Transverse colon (tissue), 4 donors: ENCODE measurements at regions not wholly inside any gene's neighbourhood (a gene's known extent, or its start where the extent isn't known, plus 50 kb on each side); places are given as distances from the start of the nearest gene placed in this dataset.

ENCODE experiments used
- DNase-seq: peaks from one replicate; pipeline ENCODE4 v3.0.0-alpha.2; 2019
- H3K27ac ChIP-seq, 4 donors: fragments of 200-600 bp; sonication (generic); 2 replicates each; pipeline ENCODE4 v1.5.1; 2016 to 2018; ENCODE audit warnings: inconsistent platforms in 4 of 4
- H3K27me3 ChIP-seq: fragments of 200-600 bp; sonication (generic); 2 replicates; pipeline ENCODE4 v1.5.1; 2017; ENCODE audit warnings: inconsistent platforms
- H3K36me3 ChIP-seq, 4 donors: fragments of 200-600 bp; sonication (generic); 2 replicates each; pipeline ENCODE4 v1.5.1; 2017 to 2019; ENCODE audit warnings: inconsistent platforms in 4 of 4
- H3K4me1 ChIP-seq, 4 donors: fragments of 200-600 bp; sonication (generic); 2 replicates each; pipeline ENCODE4 v1.5.1; 2017 to 2020; ENCODE audit warnings: inconsistent platforms in 4 of 4
- H3K4me3 ChIP-seq, 4 donors: fragments of 200-600 bp; sonication (generic); 1 replicate in 1 of 4; 2 replicates in 3 of 4; pipeline versions ENCODE4 v1.5.1 to v1.6.1; 2017 to 2019; ENCODE audit warnings: inconsistent platforms in 4 of 4
- H3K9me3 ChIP-seq, 2 donors: fragments of 200-600 bp; sonication (generic); 2 replicates each; pipeline ENCODE4 v1.5.1; 2017 to 2019; ENCODE audit warnings: inconsistent platforms in 2 of 2
- EP300 ChIP-seq: sonication (generic); formaldehyde crosslinking; IDR thresholded peaks from one replicate; pipeline ENCODE4 v1.6.1; 2017; ENCODE audit warnings: antibody characterized with exemption, low read depth
- POLR2A ChIP-seq: fragments of 450-650 bp; IDR thresholded peaks from one replicate; pipeline ENCODE4 v1.6.1; 2016; ENCODE audit warnings: antibody characterized with exemption, mild to moderate bottlenecking, moderate library complexity
- POLR2AphosphoS5 ChIP-seq, 3 donors: sonication (generic); formaldehyde crosslinking; IDR thresholded peaks; one replicate each; pipeline ENCODE4 v1.6.1; 2016; ENCODE audit warnings: antibody characterized with exemption in 3 of 3
- WGBS, 2 donors: methylation state at CpG; one replicate each; pipeline ENCODE4 v1.1.5; 2018; ENCODE audit warnings: low coverage in 1 of 2; 5-methylcytosine and 5-hydroxymethylcytosine counted together
- in situ Hi-C, 4 donors: fragments of 200-750 bp; cut with MboI; loops; one replicate each; pipeline versions ENCODE4 v1.15.0 to v1.15.1; 2017; ENCODE audit warnings: low sequenced_read_pairs in 3 of 4, low pct_ligation_motif_present in 1 of 4, low pct_unique_long_range_greater_than_20kb in 1 of 4
- intact Hi-C: fragments of 100-400 bp; cut with DNase I; formaldehyde crosslinking; loops from one replicate; pipeline ENCODE4 v1.15.1; 2023; ENCODE audit warnings: low total_unique reads
- TF ChIP-seq, protein P1 (sequence below), 5 experiments: fragments of 200-600 bp in 3 of 5; fragments of 450-650 bp in 2 of 5; sonication (generic) in 3 of 5; IDR thresholded peaks; 1 replicate in 2 of 5; 2 replicates in 3 of 5; pipeline ENCODE4 v1.5.1; 2016 to 2017; ENCODE audit warnings: antibody characterized with exemption in 5 of 5, inconsistent platforms in 3 of 5, mild to moderate bottlenecking in 2 of 5, moderate library complexity in 1 of 5

DNA sequence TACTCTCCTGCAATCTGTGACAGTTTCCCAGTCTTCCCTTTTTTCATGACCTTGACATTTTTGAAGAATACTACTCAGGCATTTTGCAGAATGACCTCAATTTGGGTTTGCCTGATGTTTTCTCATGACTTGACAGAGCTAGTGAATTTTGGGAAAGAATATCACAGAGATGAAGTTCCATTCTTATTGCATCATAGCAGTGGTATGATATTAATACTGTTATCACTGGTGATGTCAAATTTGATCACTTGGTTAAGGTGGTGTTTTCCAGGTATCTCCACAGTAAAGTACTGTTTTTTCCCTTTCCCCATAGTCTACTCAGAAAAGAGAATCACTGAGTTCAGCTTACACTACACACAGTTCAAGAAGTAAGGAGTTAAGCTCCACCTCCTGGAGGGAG, 56.2 kb upstream of the XPA start:
- intact Hi-C loops (no loop called here), in situ Hi-C loops (no loop called here)
- Histone ChIP-seq H3K27ac (no peak overlapping the region), H3K9me3 (no peaks in the 10 kb centered on the region), H3K4me1 (no peaks in the 10 kb centered on the region), H3K36me3 (no peaks in the 10 kb centered on the region), H3K4me3 (no peak overlapping the region), H3K27me3 (no peaks in the 10 kb centered on the region)
- no peak for TF ChIP-seq POLR2A
- no peak for TF ChIP-seq EP300
- TF ChIP-seq, protein P1, sequence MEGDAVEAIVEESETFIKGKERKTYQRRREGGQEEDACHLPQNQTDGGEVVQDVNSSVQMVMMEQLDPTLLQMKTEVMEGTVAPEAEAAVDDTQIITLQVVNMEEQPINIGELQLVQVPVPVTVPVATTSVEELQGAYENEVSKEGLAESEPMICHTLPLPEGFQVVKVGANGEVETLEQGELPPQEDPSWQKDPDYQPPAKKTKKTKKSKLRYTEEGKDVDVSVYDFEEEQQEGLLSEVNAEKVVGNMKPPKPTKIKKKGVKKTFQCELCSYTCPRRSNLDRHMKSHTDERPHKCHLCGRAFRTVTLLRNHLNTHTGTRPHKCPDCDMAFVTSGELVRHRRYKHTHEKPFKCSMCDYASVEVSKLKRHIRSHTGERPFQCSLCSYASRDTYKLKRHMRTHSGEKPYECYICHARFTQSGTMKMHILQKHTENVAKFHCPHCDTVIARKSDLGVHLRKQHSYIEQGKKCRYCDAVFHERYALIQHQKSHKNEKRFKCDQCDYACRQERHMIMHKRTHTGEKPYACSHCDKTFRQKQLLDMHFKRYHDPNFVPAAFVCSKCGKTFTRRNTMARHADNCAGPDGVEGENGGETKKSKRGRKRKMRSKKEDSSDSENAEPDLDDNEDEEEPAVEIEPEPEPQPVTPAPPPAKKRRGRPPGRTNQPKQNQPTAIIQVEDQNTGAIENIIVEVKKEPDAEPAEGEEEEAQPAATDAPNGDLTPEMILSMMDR (IDR thresholded peaks at IDR 0.05): no peak
- no peak for TF ChIP-seq POLR2AphosphoS5 (IDR thresholded peaks at IDR 0.05)
- no peak for DNase-seq

DNA sequence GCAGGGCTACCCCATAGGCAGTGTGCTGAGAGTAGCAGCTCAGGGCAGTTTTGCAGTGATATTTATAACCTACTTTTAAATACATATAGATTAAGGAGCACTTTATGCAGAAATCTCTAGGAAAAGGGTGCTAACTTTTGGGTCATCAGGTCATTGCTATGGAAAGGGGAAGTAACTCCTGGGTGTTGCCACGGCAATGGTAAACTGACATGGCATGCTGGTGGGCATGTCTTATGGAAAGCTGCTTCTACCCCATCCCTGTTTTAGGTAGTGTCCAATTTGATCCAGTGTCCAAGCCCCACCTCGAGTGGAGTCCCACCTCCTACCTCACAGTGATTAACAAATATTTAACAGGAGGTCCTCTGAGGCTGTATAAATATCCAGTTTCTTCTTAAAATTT, 56.8 kb upstream of the XPA start:
- WGBS, 2 donors: 79% methylated on average over 2 of the region's 2 CpGs; no CpG with 5 or more reads in 1 of the 2 donors
- no peak for DNase-seq
- no peaks in the 10 kb centered on the region for H3K4me1 ChIP-seq
- TF ChIP-seq, protein P1 (IDR thresholded peaks at IDR 0.05): no peak
- TF ChIP-seq POLR2AphosphoS5 (IDR thresholded peaks at IDR 0.05): no peak
- no peak for TF ChIP-seq EP300
- no peak for TF ChIP-seq POLR2A
- no peaks in the 10 kb centered on the region for H3K27me3 ChIP-seq
- intact Hi-C loops: no loop called here
- H3K4me3 ChIP-seq: no peak overlapping the region
- H3K9me3 ChIP-seq: no peaks in the 10 kb centered on the region
- in situ Hi-C loops: no loop called here
- H3K27ac ChIP-seq: no peak overlapping the region
- no peaks in the 10 kb centered on the region for H3K36me3 ChIP-seq

DNA sequence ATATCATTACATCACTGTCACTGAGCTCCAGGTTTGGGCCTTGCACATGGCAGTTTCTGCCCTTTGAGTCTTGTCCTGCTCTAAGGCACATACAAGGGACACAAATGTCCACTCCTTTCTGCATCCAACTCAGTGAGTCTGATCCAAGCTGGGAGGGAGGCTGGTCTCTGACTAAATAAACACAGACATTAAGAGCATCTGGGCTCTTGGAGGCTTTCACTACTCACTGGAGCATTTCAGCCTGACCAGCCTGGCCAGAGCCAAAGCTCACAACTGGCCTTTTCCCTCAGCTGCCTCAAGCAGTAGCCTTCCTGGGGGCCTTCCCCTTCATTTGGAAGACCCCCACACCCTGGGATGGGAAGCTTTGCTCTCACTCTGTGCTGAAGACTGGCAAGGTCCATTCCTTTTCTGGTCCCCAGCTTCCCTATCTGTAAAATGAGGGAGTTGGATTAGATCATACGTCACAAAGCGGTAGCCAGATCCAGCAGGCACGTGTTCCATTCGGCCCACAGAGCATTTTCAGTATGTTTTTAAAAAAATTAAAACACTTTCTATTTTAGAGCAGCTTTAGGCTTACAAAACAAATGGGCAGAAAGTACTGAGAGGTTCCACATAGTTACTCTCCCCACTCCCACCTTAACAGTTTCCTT, 58.6 kb upstream of the XPA start:
- Histone ChIP-seq H3K9me3 (no peaks in the 10 kb centered on the region), H3K4me3 (no peak overlapping the region), H3K36me3 (no peaks in the 10 kb centered on the region), H3K27me3 (no peaks in the 10 kb centered on the region), H3K4me1 (peaks cover 0 to 4% (median 0%) of the 10 kb centered on the region in 4 donors), H3K27ac (no peak overlapping the region)
- intact Hi-C loops: no loop called here
- in situ Hi-C loops: no loop called here
- no peak for DNase-seq
- TF ChIP-seq EP300: no peak
- TF ChIP-seq POLR2AphosphoS5 (IDR thresholded peaks at IDR 0.05): no peak
- TF ChIP-seq, protein P1 (IDR thresholded peaks at IDR 0.05): no peak
- no peak for TF ChIP-seq POLR2A
- WGBS, 2 donors: 83% methylated on average over 4 of the region's 4 CpGs

DNA sequence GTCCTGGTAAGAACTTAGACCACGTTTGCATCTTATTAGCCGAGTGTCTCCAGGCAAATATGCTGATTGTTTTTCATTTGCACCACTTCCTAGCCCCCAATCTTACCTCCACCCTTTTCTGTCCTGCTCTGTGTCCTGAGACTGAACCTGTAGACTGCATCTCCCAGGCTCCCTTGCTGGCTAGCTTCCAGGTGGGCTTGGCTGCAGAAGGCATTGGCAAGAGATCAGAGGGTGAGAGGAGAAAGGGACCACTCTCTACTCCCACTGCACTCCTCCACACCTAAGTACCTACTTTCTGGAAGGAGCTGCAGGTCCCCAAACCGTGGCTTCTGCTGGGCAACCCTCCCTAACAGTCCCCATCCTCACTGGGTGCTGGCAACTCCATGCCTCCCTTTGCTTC, 59.9 kb upstream of the XPA start:
- intact Hi-C loops: no loop called here
- no peak for DNase-seq
- TF ChIP-seq, protein P1 (IDR thresholded peaks at IDR 0.05): no peak
- no peak for TF ChIP-seq POLR2A
- TF ChIP-seq POLR2AphosphoS5 (IDR thresholded peaks at IDR 0.05): no peak
- TF ChIP-seq EP300: no peak
- in situ Hi-C loops: no loop called here
- WGBS, 2 donors: 42 to 79% methylated on average over 2 to 3 of the region's 3 CpGs
- no peaks in the 10 kb centered on the region for H3K9me3 ChIP-seq
- no peaks in the 10 kb centered on the region for H3K36me3 ChIP-seq
- no peak overlapping the region for H3K4me3 ChIP-seq
- no peaks in the 10 kb centered on the region for H3K27me3 ChIP-seq
- peaks cover 0 to 4% (median 0%) of the 10 kb centered on the region in 4 donors for H3K4me1 ChIP-seq
- H3K27ac ChIP-seq: no peak overlapping the region
